Suprapubic skin (tissue), 4 donors: ENCODE measurements at regions not wholly inside any gene's neighbourhood (a gene's known extent, or its start where the extent isn't known, plus 50 kb on each side); places are given as distances from the start of the nearest gene placed in this dataset.

ENCODE experiments used
- DNase-seq, 2 donors: peaks; one replicate each; pipeline ENCODE4 v3.0.0-alpha.2; 2019; ENCODE audit warnings: low spot score in 2 of 2
- H3K27ac ChIP-seq: fragments of 200-600 bp; sonication (generic); one replicate; pipeline ENCODE4 v1.5.1; 2019
- H3K27me3 ChIP-seq: fragments of 200-600 bp; sonication (generic); one replicate; pipeline ENCODE4 v1.5.1; 2019
- H3K36me3 ChIP-seq: fragments of 200-600 bp; sonication (generic); one replicate; pipeline ENCODE4 v1.5.1; 2019
- H3K4me1 ChIP-seq: fragments of 200-600 bp; sonication (generic); one replicate; pipeline ENCODE4 v1.5.1; 2019
- H3K4me3 ChIP-seq: fragments of 200-600 bp; sonication (generic); one replicate; pipeline ENCODE4 v1.5.1; 2019; ENCODE audit warnings: mild to moderate bottlenecking
- H3K9me3 ChIP-seq: fragments of 200-600 bp; sonication (generic); one replicate; pipeline ENCODE4 v1.5.1; 2019
- EP300 ChIP-seq: sonication (generic); formaldehyde crosslinking; IDR thresholded peaks from one replicate; pipeline ENCODE4 v1.6.1; 2017; ENCODE audit warnings: antibody characterized with exemption
- POLR2A ChIP-seq, 2 donors: fragments of 450-650 bp; IDR thresholded peaks; one replicate each; pipeline ENCODE4 v1.6.1; 2017; ENCODE audit warnings: antibody characterized with exemption in 2 of 2, mild to moderate bottlenecking in 2 of 2, moderate library complexity in 2 of 2
- POLR2AphosphoS5 ChIP-seq, 3 donors: sonication (generic); formaldehyde crosslinking; IDR thresholded peaks; one replicate each; pipeline ENCODE4 v1.6.1; 2017; ENCODE audit warnings: antibody characterized with exemption in 3 of 3
- WGBS: methylation state at CpG from one replicate; pipeline ENCODE4 v1.1.5; 2018; 5-methylcytosine and 5-hydroxymethylcytosine counted together
- TF ChIP-seq, protein P1 (sequence below), 2 donors: fragments of 200-600 bp in 1 of 2; fragments of 450-650 bp in 1 of 2; sonication (generic) in 1 of 2; IDR thresholded peaks; one replicate each; pipeline ENCODE4 v1.5.1; 2016 to 2019; ENCODE audit warnings: antibody characterized with exemption in 2 of 2, mild to moderate bottlenecking in 1 of 2, moderate library complexity in 1 of 2

DNA sequence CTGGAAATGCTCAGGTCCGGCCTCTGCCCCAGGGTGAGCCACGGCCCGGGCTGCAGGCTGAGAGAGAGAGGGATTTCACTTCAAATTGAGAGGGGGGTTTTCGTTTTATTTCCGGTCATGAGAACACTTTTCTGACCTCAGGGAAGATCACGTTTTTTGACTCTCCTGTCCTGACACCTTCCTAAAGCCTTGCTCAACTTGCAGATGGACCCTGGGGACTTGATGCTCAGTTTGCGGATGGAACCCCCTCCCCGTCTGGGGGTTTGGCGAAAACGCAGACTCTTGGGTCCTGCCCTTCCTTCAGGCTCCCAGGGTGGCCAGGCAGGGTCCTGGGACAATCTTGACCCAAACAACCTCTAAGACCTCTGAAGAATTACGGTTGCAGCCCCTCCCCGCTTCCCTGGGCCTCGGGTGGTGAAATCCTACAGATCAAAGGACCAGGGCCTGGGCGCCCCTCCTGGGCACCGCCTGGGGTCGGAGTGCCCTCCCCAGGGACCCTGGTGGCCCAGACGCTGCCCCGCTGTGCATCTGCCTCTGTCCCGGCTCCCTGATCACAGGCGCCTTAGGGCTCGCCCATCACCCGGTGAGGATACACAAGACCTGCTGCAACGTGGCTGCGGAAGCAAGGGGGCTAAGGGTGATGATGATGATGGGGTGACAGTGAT lies 148.2 kb downstream of the ERMARD start:
- H3K9me3 ChIP-seq, result no peaks in the 10 kb centered on the region
- H3K27ac ChIP-seq, result no peak overlapping the region
- DNase-seq, result peak; percentile 46 to 53
- no peak overlapping the region for H3K4me3 ChIP-seq
- no peaks in the 10 kb centered on the region for H3K27me3 ChIP-seq
- WGBS, result 69% methylated on average over 6 of the region's 24 CpGs
- no peaks in the 10 kb centered on the region for H3K36me3 ChIP-seq
- H3K4me1 ChIP-seq, result no peaks in the 10 kb centered on the region
- TF ChIP-seq POLR2AphosphoS5 (IDR thresholded peaks at IDR 0.05) (no peak), POLR2A (IDR thresholded peaks at IDR 0.05) (no peak), EP300 (no peak)
- TF ChIP-seq, protein P1, sequence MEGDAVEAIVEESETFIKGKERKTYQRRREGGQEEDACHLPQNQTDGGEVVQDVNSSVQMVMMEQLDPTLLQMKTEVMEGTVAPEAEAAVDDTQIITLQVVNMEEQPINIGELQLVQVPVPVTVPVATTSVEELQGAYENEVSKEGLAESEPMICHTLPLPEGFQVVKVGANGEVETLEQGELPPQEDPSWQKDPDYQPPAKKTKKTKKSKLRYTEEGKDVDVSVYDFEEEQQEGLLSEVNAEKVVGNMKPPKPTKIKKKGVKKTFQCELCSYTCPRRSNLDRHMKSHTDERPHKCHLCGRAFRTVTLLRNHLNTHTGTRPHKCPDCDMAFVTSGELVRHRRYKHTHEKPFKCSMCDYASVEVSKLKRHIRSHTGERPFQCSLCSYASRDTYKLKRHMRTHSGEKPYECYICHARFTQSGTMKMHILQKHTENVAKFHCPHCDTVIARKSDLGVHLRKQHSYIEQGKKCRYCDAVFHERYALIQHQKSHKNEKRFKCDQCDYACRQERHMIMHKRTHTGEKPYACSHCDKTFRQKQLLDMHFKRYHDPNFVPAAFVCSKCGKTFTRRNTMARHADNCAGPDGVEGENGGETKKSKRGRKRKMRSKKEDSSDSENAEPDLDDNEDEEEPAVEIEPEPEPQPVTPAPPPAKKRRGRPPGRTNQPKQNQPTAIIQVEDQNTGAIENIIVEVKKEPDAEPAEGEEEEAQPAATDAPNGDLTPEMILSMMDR (IDR thresholded peaks at IDR 0.05), result no peak

DNA sequence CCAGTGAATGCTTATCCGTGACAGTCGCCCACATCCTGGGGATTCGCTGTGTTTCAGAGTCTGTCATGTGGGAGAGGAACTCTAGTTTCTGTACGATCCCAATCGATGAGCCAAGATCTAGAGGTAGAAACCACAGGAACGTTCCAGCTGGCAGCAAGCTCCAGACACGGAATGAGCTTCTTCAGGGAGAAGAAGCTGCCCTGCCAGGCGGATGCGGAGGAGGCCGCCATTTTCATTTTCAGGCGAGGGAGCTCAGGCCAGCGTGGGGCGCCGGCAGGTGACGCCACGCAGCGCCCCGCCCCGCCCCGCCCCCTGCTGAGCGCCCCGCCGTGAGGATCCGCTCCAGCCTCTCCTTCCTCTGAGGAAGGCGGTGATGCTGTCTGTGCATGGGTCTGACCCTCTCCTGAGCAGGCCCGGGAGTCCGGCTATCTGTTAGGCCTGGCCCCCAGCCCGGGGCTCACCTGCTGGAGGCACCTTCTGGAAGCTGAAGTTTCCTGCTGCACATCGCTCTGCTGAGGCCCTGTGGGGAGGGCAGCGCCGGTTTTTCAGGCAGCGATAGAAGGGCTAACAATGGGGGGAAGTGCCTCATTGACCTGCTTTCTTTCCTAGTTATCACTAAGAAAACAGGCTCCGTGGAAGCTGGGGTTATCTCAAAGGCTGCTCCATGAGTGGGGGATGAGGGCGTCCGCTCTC lies 147.5 kb downstream of the ERMARD start:
- TF ChIP-seq POLR2A (IDR thresholded peaks at IDR 0.05) (no peak), POLR2AphosphoS5 (IDR thresholded peaks at IDR 0.05) (no peak), EP300 (no peak)
- TF ChIP-seq, protein P1 (IDR thresholded peaks at IDR 0.05), result no peak
- no peaks in the 10 kb centered on the region for H3K36me3 ChIP-seq
- no peak overlapping the region for H3K4me3 ChIP-seq
- H3K9me3 ChIP-seq, result no peaks in the 10 kb centered on the region
- peak; percentile 32 to 50 for DNase-seq
- no peaks in the 10 kb centered on the region for H3K4me1 ChIP-seq
- no peak overlapping the region for H3K27ac ChIP-seq
- 82% methylated on average over 19 of the region's 35 CpGs for WGBS
- no peaks in the 10 kb centered on the region for H3K27me3 ChIP-seq

DNA sequence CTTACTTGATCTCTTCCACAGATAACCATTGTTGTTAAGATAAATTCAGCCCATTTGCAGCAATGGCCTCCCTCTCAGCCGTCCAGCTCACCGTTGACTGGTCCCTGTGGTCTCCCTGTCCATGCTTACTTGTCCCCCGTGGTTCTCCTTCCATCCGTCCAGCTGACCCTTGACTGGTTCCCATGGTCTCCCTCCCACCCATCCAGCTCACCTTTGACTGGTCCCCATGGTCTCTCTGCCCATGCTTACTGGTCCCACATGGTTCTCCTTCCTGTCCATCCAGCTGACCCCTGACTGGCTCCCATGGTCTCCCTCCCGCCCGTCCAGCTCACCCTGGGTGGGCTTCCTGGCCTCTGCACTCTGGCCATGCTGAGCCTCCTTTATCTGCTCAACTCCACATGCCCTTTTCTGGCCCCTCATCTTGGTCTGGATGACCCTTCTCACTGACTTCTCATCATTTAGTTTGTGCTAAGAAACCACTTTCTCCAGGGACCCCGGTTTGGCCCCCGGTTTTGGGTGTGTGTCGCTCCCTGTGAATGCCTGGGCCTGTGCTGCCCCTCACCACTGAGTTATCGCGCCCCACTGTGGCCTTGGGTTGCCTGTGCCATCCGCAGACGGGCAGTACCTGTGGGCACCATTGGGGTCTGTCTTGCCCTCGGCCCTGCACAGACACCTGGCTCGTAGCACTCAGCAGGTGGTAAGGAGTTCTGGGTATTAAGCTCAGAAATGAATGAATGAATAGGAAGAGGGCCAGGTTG lies 146.4 kb downstream of the ERMARD start:
- Histone ChIP-seq H3K4me1 (no peaks in the 10 kb centered on the region), H3K36me3 (no peaks in the 10 kb centered on the region), H3K27me3 (no peaks in the 10 kb centered on the region), H3K27ac (no peak overlapping the region), H3K9me3 (no peaks in the 10 kb centered on the region), H3K4me3 (no peak overlapping the region)
- 91% methylated on average over 15 of the region's 15 CpGs for WGBS
- peak in 1 of 2 donors; percentile 40 for DNase-seq
- TF ChIP-seq POLR2AphosphoS5 (IDR thresholded peaks at IDR 0.05) (no peak), POLR2A (IDR thresholded peaks at IDR 0.05) (no peak), EP300 (no peak)
- TF ChIP-seq, protein P1 (IDR thresholded peaks at IDR 0.05), result no peak

DNA sequence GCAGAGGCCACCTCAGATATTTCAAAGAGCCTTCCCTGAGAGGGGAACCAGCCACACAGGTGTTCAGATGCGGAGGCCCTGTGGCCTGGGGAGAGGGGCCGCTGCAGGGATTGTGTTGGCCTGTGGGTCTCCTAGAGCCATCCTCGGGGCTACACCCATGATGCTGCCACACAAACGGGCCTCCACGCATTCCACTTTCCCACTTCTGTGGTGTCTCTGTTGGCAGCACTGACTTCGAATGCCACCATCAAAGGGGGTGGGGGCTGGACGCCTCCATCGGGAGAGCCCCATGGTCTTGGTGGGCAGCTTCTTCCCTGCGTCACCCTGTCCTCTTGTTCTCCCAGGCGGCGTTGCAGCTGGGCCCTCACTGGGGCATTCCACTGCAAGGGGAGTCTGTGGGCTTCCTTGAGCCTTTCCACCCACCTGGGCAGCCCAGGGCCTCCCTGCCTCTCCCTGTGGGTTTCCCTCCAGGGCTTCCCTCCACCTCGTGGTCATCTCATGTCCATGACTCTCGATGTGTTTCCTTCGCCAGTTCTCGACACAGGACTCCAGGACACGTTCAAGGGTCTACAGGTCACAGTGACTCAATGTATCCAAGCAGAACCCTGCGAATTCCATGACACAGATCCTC lies 145.5 kb downstream of the ERMARD start:
- WGBS, result 90% methylated on average over 17 of the region's 17 CpGs
- DNase-seq, result peak in 1 of 2 donors; percentile 41

More for the DNA sequence above, 145.5 kb downstream of the ERMARD start:
- Histone ChIP-seq H3K36me3 (no peaks in the 10 kb centered on the region), H3K27ac (no peak overlapping the region), H3K4me1 (no peaks in the 10 kb centered on the region), H3K27me3 (no peaks in the 10 kb centered on the region), H3K4me3 (no peak overlapping the region), H3K9me3 (no peaks in the 10 kb centered on the region)
- no peak for TF ChIP-seq POLR2A (IDR thresholded peaks at IDR 0.05)
- no peak for TF ChIP-seq EP300
- TF ChIP-seq, protein P1 (IDR thresholded peaks at IDR 0.05), result no peak
- no peak for TF ChIP-seq POLR2AphosphoS5 (IDR thresholded peaks at IDR 0.05)
